Fibroblast of villous mesenchyme (primary cell): ENCODE measurements at regions not wholly inside any gene's neighbourhood (a gene's known extent, or its start where the extent isn't known, plus 50 kb on each side); places are given as distances from the start of the nearest gene placed in this dataset.

Experiments used
- DNase-seq: peaks from one replicate; pipeline ENCODE4 v3.0.0-alpha.2; 2010; ENCODE audit warnings: low read depth
- H3K4me3 ChIP-seq: 2 replicates; pipeline ENCODE4 v1.5.1; 2011; ENCODE audit warnings: low read depth, mild to moderate bottlenecking, low read length
- TF ChIP-seq, protein P1 (sequence below): IDR thresholded peaks from 2 replicates; pipeline ENCODE4 v1.5.1; 2012; ENCODE audit warnings: low read depth, mild to moderate bottlenecking, low read length; ENCODE audit not compliant: insufficient read depth

GRCh38 chr13:109682534-109683244, 103.7 kb downstream of the IRS2 start:
- no peak for DNase-seq
- TF ChIP-seq, protein P1, sequence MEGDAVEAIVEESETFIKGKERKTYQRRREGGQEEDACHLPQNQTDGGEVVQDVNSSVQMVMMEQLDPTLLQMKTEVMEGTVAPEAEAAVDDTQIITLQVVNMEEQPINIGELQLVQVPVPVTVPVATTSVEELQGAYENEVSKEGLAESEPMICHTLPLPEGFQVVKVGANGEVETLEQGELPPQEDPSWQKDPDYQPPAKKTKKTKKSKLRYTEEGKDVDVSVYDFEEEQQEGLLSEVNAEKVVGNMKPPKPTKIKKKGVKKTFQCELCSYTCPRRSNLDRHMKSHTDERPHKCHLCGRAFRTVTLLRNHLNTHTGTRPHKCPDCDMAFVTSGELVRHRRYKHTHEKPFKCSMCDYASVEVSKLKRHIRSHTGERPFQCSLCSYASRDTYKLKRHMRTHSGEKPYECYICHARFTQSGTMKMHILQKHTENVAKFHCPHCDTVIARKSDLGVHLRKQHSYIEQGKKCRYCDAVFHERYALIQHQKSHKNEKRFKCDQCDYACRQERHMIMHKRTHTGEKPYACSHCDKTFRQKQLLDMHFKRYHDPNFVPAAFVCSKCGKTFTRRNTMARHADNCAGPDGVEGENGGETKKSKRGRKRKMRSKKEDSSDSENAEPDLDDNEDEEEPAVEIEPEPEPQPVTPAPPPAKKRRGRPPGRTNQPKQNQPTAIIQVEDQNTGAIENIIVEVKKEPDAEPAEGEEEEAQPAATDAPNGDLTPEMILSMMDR: no peak
- H3K4me3 ChIP-seq: no peak overlapping the region

DNA sequence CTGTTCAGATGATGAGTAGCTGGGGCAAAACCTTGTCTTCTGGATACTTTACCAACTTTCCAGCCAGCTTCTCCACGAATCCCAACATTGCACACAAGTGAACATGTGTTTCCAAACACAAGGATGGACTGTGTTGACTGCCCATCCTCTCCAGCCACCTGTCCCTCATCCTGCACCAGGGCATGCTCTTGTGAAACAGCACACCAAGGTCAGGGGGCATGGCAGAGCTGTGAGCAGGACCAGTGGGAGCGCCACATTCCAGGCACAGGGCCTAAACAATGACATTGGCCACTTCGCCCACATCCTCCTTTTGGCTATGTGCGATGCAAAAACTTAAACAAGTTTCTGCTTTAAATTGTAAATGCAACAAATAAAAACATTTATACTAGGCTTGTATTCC, 105.5 kb downstream of the IRS2 start:
- no peak for DNase-seq
- TF ChIP-seq, protein P1: no peak
- H3K4me3 ChIP-seq: no peak overlapping the region

DNA sequence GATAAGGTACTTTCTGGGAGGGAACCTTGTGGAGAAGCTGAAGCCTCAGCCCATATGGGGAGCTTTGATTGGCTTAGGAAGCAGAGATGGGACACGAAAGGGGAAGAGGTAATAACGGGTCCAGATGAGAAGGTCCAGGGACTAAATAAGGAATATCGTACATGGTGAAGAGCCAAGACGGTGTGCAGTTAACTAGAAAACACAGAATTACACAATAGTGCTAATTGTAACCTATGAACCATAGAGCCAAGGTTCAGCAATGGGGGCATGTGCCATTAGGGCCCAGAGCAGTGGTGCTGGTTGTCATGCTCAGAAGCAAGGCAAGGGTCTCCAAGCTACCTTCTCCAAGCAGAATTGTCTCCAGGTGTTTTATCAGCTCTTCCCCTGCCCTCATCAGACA, 106.1 kb downstream of the IRS2 start:
- H3K4me3 ChIP-seq: no peak overlapping the region
- TF ChIP-seq, protein P1: no peak
- no peak for DNase-seq

DNA sequence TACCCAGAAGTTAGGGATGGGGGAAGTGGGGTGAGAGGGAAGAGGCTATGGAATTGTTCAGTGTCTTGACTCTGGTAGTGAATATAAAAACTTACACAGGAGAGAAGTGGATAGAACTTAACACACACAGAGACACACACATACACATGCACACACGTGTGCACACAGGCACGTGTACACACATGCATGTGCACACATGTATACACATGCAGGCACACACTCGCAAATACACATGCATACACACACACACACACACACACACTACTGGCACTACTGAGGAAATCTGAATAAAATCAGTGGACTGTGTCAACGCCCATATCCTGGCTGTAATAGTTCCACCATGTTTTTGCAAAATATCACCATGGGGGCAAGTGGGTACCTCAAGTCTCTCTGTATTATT, 107.9 kb downstream of the IRS2 start:
- TF ChIP-seq, protein P1: no peak
- H3K4me3 ChIP-seq: no peak overlapping the region
- DNase-seq: no peak

DNA sequence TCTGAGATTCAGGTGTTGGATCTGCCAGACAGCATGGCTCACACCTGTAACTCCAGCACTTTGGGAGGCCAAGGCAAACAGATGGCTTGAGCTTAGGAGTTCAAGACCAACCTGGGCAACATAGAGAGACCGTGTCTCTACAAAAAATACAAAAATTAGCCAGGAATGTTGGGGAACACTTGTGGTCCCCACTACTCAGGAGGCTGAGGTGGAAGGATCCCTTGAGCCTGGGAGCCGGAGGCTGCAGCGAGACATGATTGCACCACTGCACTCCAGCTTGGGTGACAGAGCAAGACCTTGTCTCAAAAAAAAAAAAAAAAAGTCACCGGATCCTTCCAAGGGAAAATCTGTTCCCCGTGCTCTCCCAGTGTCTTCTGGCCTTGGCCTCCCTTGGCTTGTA, 109.2 kb downstream of the IRS2 start:
- no peak for DNase-seq
- no peak overlapping the region for H3K4me3 ChIP-seq
- TF ChIP-seq, protein P1: no peak

DNA sequence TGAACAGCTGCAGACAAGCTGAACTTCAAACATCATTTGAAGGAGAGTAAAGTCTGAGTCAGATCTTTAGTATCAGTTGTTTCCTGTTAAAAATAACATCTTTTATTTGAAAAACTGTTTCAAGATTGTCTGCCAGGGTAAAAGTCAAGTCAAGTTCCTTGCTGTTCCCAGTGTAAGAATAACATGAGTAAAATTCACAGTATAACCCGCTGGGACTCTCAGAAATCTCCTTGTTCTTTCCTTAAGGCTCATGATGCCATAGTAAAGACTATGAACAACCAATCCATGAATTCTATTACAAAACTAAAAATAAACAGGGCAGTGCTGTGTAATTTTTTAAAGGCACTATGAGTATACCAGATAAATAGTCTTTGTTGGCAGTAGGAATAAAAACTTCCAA, 112.9 kb downstream of the IRS2 start:
- no peak overlapping the region for H3K4me3 ChIP-seq
- TF ChIP-seq, protein P1: no peak
- DNase-seq: peak; percentile 27

GRCh38 chr13:109672545-109672944, 113.8 kb downstream of the IRS2 start:
- peak; percentile 78 for DNase-seq
- TF ChIP-seq, protein P1: no peak
- no peak overlapping the region for H3K4me3 ChIP-seq
